ENCODE measurements at regions not wholly inside any gene's neighbourhood (a gene's known extent, or its start where the extent isn't known, plus 50 kb on each side); places are given as distances from the start of the nearest gene placed in this dataset.
"Not testable (repeated sequence)": the region's sequence is repeated elsewhere in the genome, so short reads cannot be mapped to it uniquely, and the experiment has no call there.

DNA sequence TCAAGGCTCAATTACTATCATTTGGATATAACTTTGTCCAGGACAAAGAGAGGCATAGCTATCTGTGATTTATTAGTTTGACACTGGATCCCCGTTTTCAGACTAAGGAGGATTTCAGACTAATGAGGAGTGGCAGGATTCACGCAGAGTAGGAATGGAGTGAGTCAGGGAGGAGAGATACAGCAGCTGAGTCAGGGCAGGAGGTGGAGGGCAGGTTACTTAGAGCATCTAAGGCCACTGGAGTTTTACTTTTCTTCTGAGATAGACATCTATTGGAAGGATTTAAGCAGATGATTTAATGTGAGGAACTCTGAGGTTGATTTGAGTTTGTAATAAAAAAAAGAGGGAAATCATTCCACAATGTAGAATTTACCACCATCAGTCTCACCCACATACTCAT is 110.6 kb downstream of the RPIA start:
- not testable (repeated sequence) for ATAC-seq

DNA sequence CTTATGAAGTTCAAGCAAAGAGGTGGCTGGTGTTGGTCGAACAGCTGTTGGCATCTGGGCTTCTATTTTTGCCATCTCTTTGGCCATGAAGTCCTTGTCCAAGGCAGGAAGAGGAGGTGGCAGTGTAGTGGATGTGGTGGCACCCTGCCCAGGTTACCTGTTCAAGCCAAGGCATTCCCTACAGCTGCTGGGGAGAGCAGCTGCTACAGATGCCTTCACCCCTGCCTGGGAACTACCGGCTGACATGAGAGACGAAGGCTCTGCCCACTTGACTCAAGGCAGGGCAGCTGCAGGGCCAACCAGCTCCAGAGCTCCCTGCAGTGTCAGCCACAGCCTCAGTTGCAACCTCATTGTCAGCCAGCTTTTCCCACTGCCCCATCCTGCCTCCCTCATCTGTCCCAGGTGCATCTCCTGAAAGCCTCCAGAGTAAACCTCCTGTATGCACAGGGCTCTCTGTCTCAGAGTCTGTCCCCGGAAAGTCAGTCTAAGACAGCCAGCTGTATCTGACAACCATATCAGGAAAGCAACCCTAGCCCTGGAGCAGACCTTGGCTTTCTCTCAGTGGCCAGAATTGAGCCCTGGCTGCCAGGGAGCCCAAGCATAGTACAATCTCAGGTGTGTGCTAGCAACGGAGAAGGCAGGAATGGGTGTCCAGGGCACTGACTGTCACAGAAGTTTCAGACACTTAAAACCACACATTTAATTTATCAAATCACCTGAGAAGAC is 115.9 kb downstream of the RPIA start:
- TF ChIP-seq, protein P1, sequence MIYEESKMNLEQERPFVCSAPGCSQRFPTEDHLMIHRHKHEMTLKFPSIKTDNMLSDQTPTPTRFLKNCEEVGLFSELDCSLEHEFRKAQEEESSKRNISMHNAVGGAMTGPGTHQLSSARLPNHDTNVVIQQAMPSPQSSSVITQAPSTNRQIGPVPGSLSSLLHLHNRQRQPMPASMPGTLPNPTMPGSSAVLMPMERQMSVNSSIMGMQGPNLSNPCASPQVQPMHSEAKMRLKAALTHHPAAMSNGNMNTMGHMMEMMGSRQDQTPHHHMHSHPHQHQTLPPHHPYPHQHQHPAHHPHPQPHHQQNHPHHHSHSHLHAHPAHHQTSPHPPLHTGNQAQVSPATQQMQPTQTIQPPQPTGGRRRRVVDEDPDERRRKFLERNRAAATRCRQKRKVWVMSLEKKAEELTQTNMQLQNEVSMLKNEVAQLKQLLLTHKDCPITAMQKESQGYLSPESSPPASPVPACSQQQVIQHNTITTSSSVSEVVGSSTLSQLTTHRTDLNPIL (CRISPR knock-in tag; IDR thresholded peaks at IDR 0.05; ENCODE audit: low read depth) = no peak
- ATAC-seq = no peak

DNA sequence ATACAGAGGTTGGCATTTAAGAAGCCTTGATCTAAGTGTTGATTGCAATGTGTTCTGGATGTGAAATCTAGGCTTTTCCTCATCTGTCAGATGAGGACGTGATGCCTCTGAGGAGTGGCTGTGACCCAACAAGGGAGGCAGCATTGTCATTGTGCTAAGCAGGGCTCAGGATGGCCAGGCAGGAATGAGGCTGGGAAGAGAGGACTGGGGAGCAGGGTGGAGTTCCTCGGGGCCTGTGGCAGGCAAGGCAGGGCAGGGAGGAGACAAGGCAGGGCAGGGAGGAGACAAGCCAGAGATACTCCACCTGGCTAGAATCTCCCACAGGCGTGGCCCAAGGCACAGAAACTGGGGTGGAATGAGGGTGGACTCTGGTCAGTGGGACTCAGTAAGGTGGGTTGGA is 116.6 kb downstream of the RPIA start:
- TF ChIP-seq ZNF8 (CRISPR knock-in tag; IDR thresholded peaks at IDR 0.05) = no peak
- TF ChIP-seq ISL1 (CRISPR knock-in tag; IDR thresholded peaks at IDR 0.05) = no peak
- TF ChIP-seq PPARA (CRISPR knock-in tag; IDR thresholded peaks at IDR 0.05; ENCODE audit: borderline replicate concordance) = no peak
- TF ChIP-seq, protein P2, sequence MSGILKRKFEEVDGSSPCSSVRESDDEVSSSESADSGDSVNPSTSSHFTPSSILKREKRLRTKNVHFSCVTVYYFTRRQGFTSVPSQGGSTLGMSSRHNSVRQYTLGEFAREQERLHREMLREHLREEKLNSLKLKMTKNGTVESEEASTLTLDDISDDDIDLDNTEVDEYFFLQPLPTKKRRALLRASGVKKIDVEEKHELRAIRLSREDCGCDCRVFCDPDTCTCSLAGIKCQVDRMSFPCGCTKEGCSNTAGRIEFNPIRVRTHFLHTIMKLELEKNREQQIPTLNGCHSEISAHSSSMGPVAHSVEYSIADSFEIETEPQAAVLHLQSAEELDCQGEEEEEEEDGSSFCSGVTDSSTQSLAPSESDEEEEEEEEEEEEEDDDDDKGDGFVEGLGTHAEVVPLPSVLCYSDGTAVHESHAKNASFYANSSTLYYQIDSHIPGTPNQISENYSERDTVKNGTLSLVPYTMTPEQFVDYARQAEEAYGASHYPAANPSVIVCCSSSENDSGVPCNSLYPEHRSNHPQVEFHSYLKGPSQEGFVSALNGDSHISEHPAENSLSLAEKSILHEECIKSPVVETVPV (CRISPR knock-in tag; IDR thresholded peaks at IDR 0.05) = no peak
- no peak for TF ChIP-seq TOX (CRISPR knock-in tag; IDR thresholded peaks at IDR 0.05; ENCODE audit: borderline replicate concordance)
- TF ChIP-seq, protein P1 (CRISPR knock-in tag; IDR thresholded peaks at IDR 0.05; ENCODE audit: low read depth) = no peak
- TF ChIP-seq, protein P3, sequence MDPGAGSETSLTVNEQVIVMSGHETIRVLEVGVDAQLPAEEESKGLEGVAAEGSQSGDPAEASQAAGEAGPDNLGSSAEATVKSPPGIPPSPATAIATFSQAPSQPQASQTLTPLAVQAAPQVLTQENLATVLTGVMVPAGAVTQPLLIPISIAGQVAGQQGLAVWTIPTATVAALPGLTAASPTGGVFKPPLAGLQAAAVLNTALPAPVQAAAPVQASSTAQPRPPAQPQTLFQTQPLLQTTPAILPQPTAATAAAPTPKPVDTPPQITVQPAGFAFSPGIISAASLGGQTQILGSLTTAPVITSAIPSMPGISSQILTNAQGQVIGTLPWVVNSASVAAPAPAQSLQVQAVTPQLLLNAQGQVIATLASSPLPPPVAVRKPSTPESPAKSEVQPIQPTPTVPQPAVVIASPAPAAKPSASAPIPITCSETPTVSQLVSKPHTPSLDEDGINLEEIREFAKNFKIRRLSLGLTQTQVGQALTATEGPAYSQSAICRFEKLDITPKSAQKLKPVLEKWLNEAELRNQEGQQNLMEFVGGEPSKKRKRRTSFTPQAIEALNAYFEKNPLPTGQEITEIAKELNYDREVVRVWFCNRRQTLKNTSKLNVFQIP (CRISPR knock-in tag; IDR thresholded peaks at IDR 0.05; ENCODE audit: borderline replicate concordance, low read depth) = no peak
- no peak for TF ChIP-seq CSDC2 (CRISPR knock-in tag; IDR thresholded peaks at IDR 0.05)
- no peak for TF ChIP-seq ZFP3 (CRISPR knock-in tag; IDR thresholded peaks at IDR 0.05)
- ATAC-seq = no peak

DNA sequence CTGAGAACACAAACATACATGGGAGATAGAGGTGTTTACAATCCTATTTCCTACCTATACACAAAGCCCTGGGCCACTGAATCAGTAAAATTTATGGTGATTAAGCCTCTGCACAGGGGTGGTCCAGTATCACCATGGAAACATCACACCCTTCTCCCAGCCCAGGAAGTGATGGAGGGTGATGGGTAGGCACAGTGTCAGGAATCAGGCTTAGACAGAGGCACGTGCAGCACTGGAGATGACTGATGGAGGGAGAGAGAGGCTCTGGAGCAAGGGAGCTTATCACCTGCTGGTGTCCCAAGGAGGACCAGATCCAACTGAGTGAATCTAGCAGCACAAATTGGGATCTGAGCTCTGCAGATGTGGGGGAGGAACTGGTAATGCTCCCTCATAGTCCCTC is 117.2 kb downstream of the RPIA start:
- TF ChIP-seq, protein P2 (CRISPR knock-in tag; IDR thresholded peaks at IDR 0.05) = no peak
- TF ChIP-seq, protein P1 (CRISPR knock-in tag; IDR thresholded peaks at IDR 0.05; ENCODE audit: low read depth) = no peak
- TF ChIP-seq PPARA (CRISPR knock-in tag; IDR thresholded peaks at IDR 0.05; ENCODE audit: borderline replicate concordance) = no peak
- no peak for TF ChIP-seq ZC3H10 (CRISPR knock-in tag; IDR thresholded peaks at IDR 0.05)
- TF ChIP-seq GLIS3 (CRISPR knock-in tag; IDR thresholded peaks at IDR 0.05) = no peak
- no peak for TF ChIP-seq CSDC2 (CRISPR knock-in tag; IDR thresholded peaks at IDR 0.05)
- TF ChIP-seq TOX (CRISPR knock-in tag; IDR thresholded peaks at IDR 0.05; ENCODE audit: borderline replicate concordance) = no peak
- ATAC-seq = no peak

DNA sequence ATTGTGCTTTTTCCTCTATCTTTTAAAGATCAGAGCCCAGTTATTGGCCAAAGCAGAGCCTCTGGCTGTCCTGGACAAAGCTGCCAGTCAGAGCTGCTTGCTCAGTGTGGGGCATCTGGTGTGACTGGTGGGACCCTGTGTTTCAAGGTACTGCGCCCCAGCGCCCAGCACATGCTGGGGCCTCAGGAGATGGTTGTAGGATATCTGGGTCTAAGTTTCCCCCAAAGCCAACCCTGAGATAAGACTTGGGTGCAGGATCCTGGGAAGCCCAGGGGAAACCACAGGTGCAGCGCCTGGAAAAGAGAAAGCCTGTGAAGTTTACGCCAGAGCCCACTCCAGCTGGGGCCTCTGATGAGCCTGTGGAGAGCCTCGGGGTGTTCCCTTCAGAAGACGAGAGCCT is 117.7 kb downstream of the RPIA start:
- no peak for ATAC-seq
- TF ChIP-seq RARB (CRISPR knock-in tag; IDR thresholded peaks at IDR 0.05) = no peak
- TF ChIP-seq CSDC2 (CRISPR knock-in tag; IDR thresholded peaks at IDR 0.05) = no peak
- no peak for TF ChIP-seq ISL1 (CRISPR knock-in tag; IDR thresholded peaks at IDR 0.05)
- no peak for TF ChIP-seq SNAI2 (CRISPR knock-in tag; IDR thresholded peaks at IDR 0.05)
- TF ChIP-seq OSR1 (CRISPR knock-in tag; IDR thresholded peaks at IDR 0.05) = no peak
- no peak for TF ChIP-seq PPARA (CRISPR knock-in tag; IDR thresholded peaks at IDR 0.05; ENCODE audit: borderline replicate concordance)
- no peak for TF ChIP-seq ZFP3 (CRISPR knock-in tag; IDR thresholded peaks at IDR 0.05)
- no peak for TF ChIP-seq TCF4 (CRISPR knock-in tag; IDR thresholded peaks at IDR 0.05; ENCODE audit: borderline replicate concordance)
- no peak for TF ChIP-seq ESRRG (CRISPR knock-in tag; IDR thresholded peaks at IDR 0.05)
- no peak for TF ChIP-seq ZNF70 (CRISPR knock-in tag; IDR thresholded peaks at IDR 0.05)
- TF ChIP-seq, protein P3 (CRISPR knock-in tag; IDR thresholded peaks at IDR 0.05; ENCODE audit: borderline replicate concordance, low read depth) = no peak
- TF ChIP-seq GLIS3 (CRISPR knock-in tag; IDR thresholded peaks at IDR 0.05) = no peak
- no peak for TF ChIP-seq ZNF565 (CRISPR knock-in tag; conservative IDR thresholded peaks at IDR 0.05; ENCODE audit: low read depth)
- TF ChIP-seq, protein P1 (CRISPR knock-in tag; IDR thresholded peaks at IDR 0.05; ENCODE audit: low read depth) = no peak
- no peak for TF ChIP-seq ZC3H10 (CRISPR knock-in tag; IDR thresholded peaks at IDR 0.05)
- TF ChIP-seq ZFP30 (CRISPR knock-in tag; IDR thresholded peaks at IDR 0.05) = no peak
- TF ChIP-seq ZNF8 (CRISPR knock-in tag; IDR thresholded peaks at IDR 0.05) = no peak
- TF ChIP-seq ARNTL (CRISPR knock-in tag; IDR thresholded peaks at IDR 0.05; ENCODE audit: borderline replicate concordance, low read depth) = no peak
